HCT116 (cell line): ENCODE measurements at regions not wholly inside any gene's neighbourhood (a gene's known extent, or its start where the extent isn't known, plus 50 kb on each side); places are given as distances from the start of the nearest gene placed in this dataset.

Experiments used
- ATAC-seq: fragments of 200-7000 bp; cut with Tn5 transposase; 2 replicates; pipeline ENCODE4 v1.9.1; 2020; ENCODE audit warnings: mild to moderate bottlenecking, moderate library complexity
- BruUV-seq: library from RNA; stranded (reverse); fragments of 400-500 nt; replicated peaks from 2 replicates; lab custom pipeline; 2021; lab: Mats Ljungman, UMichigan
- CTCF ChIA-PET: fragments of 300-600 bp; sonication (Branson Sonifier 250); formaldehyde crosslinking; loops from one replicate; lab custom pipeline; 2021; ENCODE audit warnings: antibody characterized with exemption; lab: Charles Lee
- POLR2A ChIA-PET: fragments of 300-600, 350-600 bp; sonication (Branson Sonifier 250); formaldehyde crosslinking; loops from one replicate; lab custom pipeline; 2021; ENCODE audit warnings: antibody characterized with exemption; lab: Charles Lee
- RAD21 ChIA-PET, 2 experiments: fragments of 300-600 bp; sonication (Branson Sonifier 250); formaldehyde crosslinking; loops; one replicate each; lab custom pipeline; 2023; ENCODE audit warnings: low total read pairs in 2 of 2; ENCODE audit not compliant: uncharacterized antibody in 2 of 2, unreplicated experiment in 2 of 2, low non-redundant PET in 1 of 2; lab: Charles Lee
- DNase-seq: peaks from one replicate; pipeline ENCODE4 v3.0.0-alpha.2; 2010; ENCODE audit warnings: low read depth, low spot score
- H2AFZ ChIP-seq: fragments of 200-600 bp; shearing (Covaris generic), sonication (generic); 2 replicates; pipeline ENCODE4 v1.6.1; 2017; ENCODE audit warnings: low read depth, mixed run types, mixed read lengths, antibody characterized with exemption, low read length; ENCODE audit not compliant: poor library complexity, severe bottlenecking
- H3K27ac ChIP-seq: 2 replicates; pipeline ENCODE4 v1.5.1; 2012; ENCODE audit warnings: low read depth, low read length
- H3K27me3 ChIP-seq: fragments of 200-600 bp; sonication (generic); 2 replicates; pipeline ENCODE4 v1.6.1; 2016; ENCODE audit warnings: mixed run types, low read length, mixed read lengths; ENCODE audit not compliant: insufficient read depth
- H3K36me3 ChIP-seq, 2 experiments: fragments of 200-500 bp in 1 of 2; fragments of 200-600 bp in 1 of 2; sonication (Bioruptor generic) in 1 of 2; sonication (generic) in 1 of 2; 2 replicates each; pipeline versions ENCODE4 v1.5.1 to v1.6.1; 2014 to 2016; ENCODE audit warnings: low read length in 2 of 2, inconsistent platforms in 1 of 2, mixed read lengths in 1 of 2, mixed run types in 1 of 2; ENCODE audit not compliant: insufficient read depth in 2 of 2, control insufficient read depth in 1 of 2
- H3K4me1 ChIP-seq, 2 experiments: fragments of 200-600 bp in 1 of 2; sonication (generic) in 1 of 2; 2 replicates each; pipeline versions ENCODE4 v1.5.1 to v1.6.1; 2012 to 2017; ENCODE audit warnings: low read length in 2 of 2, inconsistent platforms in 1 of 2, mild to moderate bottlenecking in 1 of 2, mixed read lengths in 1 of 2, mixed run types in 1 of 2, moderate library complexity in 1 of 2; ENCODE audit not compliant: insufficient read depth in 2 of 2, control insufficient read depth in 1 of 2
- H3K4me2 ChIP-seq: fragments of 200-600 bp; sonication (generic); 2 replicates; pipeline ENCODE4 v1.6.1; 2017; ENCODE audit warnings: mixed run types, low read length, mixed read lengths
- H3K4me3 ChIP-seq, 2 experiments: fragments of 200-600 bp in 1 of 2; sonication (generic) in 1 of 2; replicated peaks in 1 of 2; 2 replicates each; pipeline ENCODE4 v1.5.1; 2011 to 2016; ENCODE audit warnings: low read length in 2 of 2, control low read depth in 1 of 2, low read depth in 1 of 2, mild to moderate bottlenecking in 1 of 2, mixed read lengths in 1 of 2, mixed run types in 1 of 2
- H3K79me2 ChIP-seq: fragments of 200-600 bp; sonication (generic); 2 replicates; pipeline ENCODE4 v1.6.1; 2017; ENCODE audit warnings: mild to moderate bottlenecking, mixed run types, low read length, moderate library complexity, mixed read lengths; ENCODE audit not compliant: insufficient read depth
- H3K9ac ChIP-seq: fragments of 200-600 bp; sonication (generic); 2 replicates; pipeline ENCODE4 v1.6.1; 2016; ENCODE audit warnings: low read length, mixed read lengths
- H3K9me2 ChIP-seq: fragments of 200-600 bp; sonication (generic), shearing (Covaris generic); 2 replicates; pipeline ENCODE4 v1.6.1; 2017; ENCODE audit warnings: mixed run types, mild to moderate bottlenecking, moderate library complexity; ENCODE audit not compliant: insufficient read depth
- H3K9me3 ChIP-seq, 2 experiments: fragments of 200-500 bp in 1 of 2; fragments of 200-600 bp in 1 of 2; sonication (Bioruptor generic) in 1 of 2; sonication (generic) in 1 of 2; 2 replicates each; pipeline ENCODE4 v1.6.1; 2014 to 2017; ENCODE audit warnings: low read length in 2 of 2, mixed read lengths in 2 of 2, inconsistent platforms in 1 of 2, low read depth in 1 of 2, mild to moderate bottlenecking in 1 of 2, mixed run types in 1 of 2, moderate library complexity in 1 of 2; ENCODE audit not compliant: control insufficient read depth in 1 of 2, insufficient read depth in 1 of 2
- H4K20me1 ChIP-seq: fragments of 200-600 bp; sonication (generic), shearing (Covaris generic); 2 replicates; pipeline ENCODE4 v1.6.1; 2017; ENCODE audit warnings: mixed run types, mild to moderate bottlenecking, moderate library complexity; ENCODE audit not compliant: insufficient read depth
- ATF3 ChIP-seq: IDR thresholded peaks from 2 replicates; pipeline ENCODE4 v1.6.1; 2012
- CBX3 ChIP-seq: IDR thresholded peaks from 2 replicates; pipeline ENCODE4 v1.6.1; 2012; ENCODE audit warnings: low read depth
- CTCF ChIP-seq, 3 experiments: fragments of 200-600 bp in 1 of 3; sonication (generic) in 1 of 3; IDR thresholded peaks in 2 of 3; conservative IDR thresholded peaks in 1 of 3; 2 replicates each; pipeline ENCODE4 v1.5.1; 2012 to 2017; ENCODE audit warnings: low read depth in 2 of 3, low read length in 2 of 3, antibody characterized with exemption in 1 of 3, borderline replicate concordance in 1 of 3, control low read depth in 1 of 3, mild to moderate bottlenecking in 1 of 3, mixed read lengths in 1 of 3, mixed run types in 1 of 3, moderate library complexity in 1 of 3; ENCODE audit not compliant: insufficient read depth in 1 of 3
- EGR1 ChIP-seq: IDR thresholded peaks from 2 replicates; pipeline ENCODE4 v1.6.1; 2012; ENCODE audit warnings: low read depth
- ELF1 ChIP-seq: IDR thresholded peaks from 2 replicates; pipeline ENCODE4 v1.6.1; 2012; ENCODE audit warnings: low read depth, borderline replicate concordance
- EZH2 ChIP-seq: fragments of 200-600 bp; sonication (generic); IDR thresholded peaks from 2 replicates; pipeline ENCODE4 v1.6.1; 2017; ENCODE audit warnings: antibody characterized with exemption, mixed run types
- EZH2phosphoT487 ChIP-seq: fragments of 200-600 bp; IDR thresholded peaks from 2 replicates; pipeline ENCODE4 v1.6.1; 2018; ENCODE audit warnings: antibody characterized with exemption, borderline replicate concordance
- FOSL1 ChIP-seq: IDR thresholded peaks from 2 replicates; pipeline ENCODE4 v1.6.1; 2012; ENCODE audit warnings: low read depth
- JUND ChIP-seq: IDR thresholded peaks from 2 replicates; pipeline ENCODE4 v1.6.1; 2012
- MAX ChIP-seq: IDR thresholded peaks from 2 replicates; pipeline ENCODE4 v1.6.1; 2012
- POLR2AphosphoS5 ChIP-seq: IDR thresholded peaks from 2 replicates; pipeline ENCODE4 v1.6.1; 2011; ENCODE audit warnings: mild to moderate bottlenecking, low read depth, low read length, moderate library complexity
- TCF7L2 ChIP-seq: IDR thresholded peaks from 2 replicates; pipeline ENCODE4 v1.7.0; 2011; ENCODE audit warnings: borderline replicate concordance, inconsistent platforms; ENCODE audit not compliant: insufficient read depth, insufficient read length; ENCODE audit errors: extremely low read depth
- YY1 ChIP-seq: IDR thresholded peaks from 2 replicates; pipeline ENCODE4 v1.6.1; 2011; ENCODE audit warnings: low read length, low read depth, moderate library complexity, mild to moderate bottlenecking; ENCODE audit not compliant: insufficient replicate concordance; ENCODE audit errors: extremely low read depth
- ZBTB33 ChIP-seq: IDR thresholded peaks from 2 replicates; pipeline ENCODE4 v1.6.1; 2011; ENCODE audit warnings: mild to moderate bottlenecking, low read length, moderate library complexity; ENCODE audit not compliant: insufficient replicate concordance; ENCODE audit errors: extremely low read depth
- ZNF274 ChIP-seq: fragments of 200-500 bp; sonication (Bioruptor generic); IDR thresholded peaks from 2 replicates; pipeline ENCODE4 v1.6.1; 2014; ENCODE audit warnings: mild to moderate bottlenecking, low read depth, low read length, inconsistent platforms
- intact Hi-C: fragments of 100-400 bp; cut with micrococcal nuclease; formaldehyde crosslinking; loops from 2 replicates; pipeline ENCODE4 v1.10.0; 2022

GRCh38 chr13:75090872-75091615, 390.9 kb downstream of the TBC1D4 start:
- no peaks in the 10 kb centered on the region for H3K9me2 ChIP-seq
- DNase-seq = no peak
- no peak overlapping the region for H3K4me2 ChIP-seq
- H3K9me3 ChIP-seq = no peaks in the 10 kb centered on the region
- ChIA-PET CTCF (no interaction called here), POLR2A (no interaction called here)
- H4K20me1 ChIP-seq = no peaks in the 10 kb centered on the region
- no peaks in the 10 kb centered on the region for H3K79me2 ChIP-seq
- H3K27me3 ChIP-seq = no peaks in the 10 kb centered on the region
- BruUV-seq = no TSS peak
- intact Hi-C loops = no loop called here
- no peaks in the 10 kb centered on the region for H3K4me1 ChIP-seq
- no peak for ATAC-seq
- TF ChIP-seq ELF1 (no peak), EGR1 (no peak), EZH2phosphoT487 (no peak), CBX3 (no peak), FOSL1 (no peak), JUND (no peak), TCF7L2 (no peak), MAX (no peak)
- TF ChIP-seq, all 23 proteins: peak for 0
- H3K4me3 ChIP-seq = no peak overlapping the region
- no peak overlapping the region for H3K27ac ChIP-seq
- RAD21 ChIA-PET = no interaction called here
- H3K9ac ChIP-seq = no peak overlapping the region
- H3K36me3 ChIP-seq = no peaks in the 10 kb centered on the region
- H2AFZ ChIP-seq = no peak overlapping the region

GRCh38 chr13:75088915-75089314, 393.1 kb downstream of the TBC1D4 start:
- no peak overlapping the region for H3K4me2 ChIP-seq
- H3K79me2 ChIP-seq = no peaks in the 10 kb centered on the region
- no TSS peak for BruUV-seq
- no peaks in the 10 kb centered on the region for H3K36me3 ChIP-seq
- ChIA-PET RAD21 (no interaction called here), CTCF (no interaction called here)
- H3K9me2 ChIP-seq = no peaks in the 10 kb centered on the region
- H3K9ac ChIP-seq = no peak overlapping the region
- no peak for TF ChIP-seq EGR1
- TF ChIP-seq ZNF274 = no peak
- TF ChIP-seq TCF7L2 = no peak
- TF ChIP-seq FOSL1 = no peak
- no peak for TF ChIP-seq POLR2AphosphoS5
- no peak for TF ChIP-seq ATF3
- TF ChIP-seq ZBTB33 = no peak
- TF ChIP-seq EZH2 = no peak
- TF ChIP-seq CTCF (IDR thresholded peaks at IDR 0.05 in 2 of 3, conservative IDR thresholded peaks at IDR 0.05 in 1 of 3; ENCODE audit: borderline replicate concordance in 1 of 3, insufficient read depth in 1 of 3, low read depth in 2 of 3, low read length in 2 of 3) = no peak
- no peak for TF ChIP-seq YY1
- TF ChIP-seq, all 23 proteins: peak for 0
- Histone ChIP-seq H3K9me3 (no peaks in the 10 kb centered on the region), H3K4me3 (no peak overlapping the region), H2AFZ (no peak overlapping the region), H3K4me1 (no peaks in the 10 kb centered on the region), H3K27ac (no peak overlapping the region), H3K27me3 (no peaks in the 10 kb centered on the region), H4K20me1 (no peaks in the 10 kb centered on the region)
- intact Hi-C loops = no loop called here
- no peak for ATAC-seq
- POLR2A ChIA-PET = no interaction called here
- DNase-seq = no peak
